SH-SY5Y (cell line): ENCODE measurements at regions not wholly inside any gene's neighbourhood (a gene's known extent, or its start where the extent isn't known, plus 50 kb on each side); places are given as distances from the start of the nearest gene placed in this dataset.

Experiments
- GATA2 ChIP-seq: IDR thresholded peaks from 2 replicates; pipeline ENCODE4 v1.6.1; 2011; ENCODE audit warnings: mild to moderate bottlenecking, low read depth, low read length
- GATA3 ChIP-seq: IDR thresholded peaks from 2 replicates; pipeline ENCODE4 v1.6.1; 2011; ENCODE audit warnings: low read depth, mild to moderate bottlenecking, low read length, moderate library complexity

DNA sequence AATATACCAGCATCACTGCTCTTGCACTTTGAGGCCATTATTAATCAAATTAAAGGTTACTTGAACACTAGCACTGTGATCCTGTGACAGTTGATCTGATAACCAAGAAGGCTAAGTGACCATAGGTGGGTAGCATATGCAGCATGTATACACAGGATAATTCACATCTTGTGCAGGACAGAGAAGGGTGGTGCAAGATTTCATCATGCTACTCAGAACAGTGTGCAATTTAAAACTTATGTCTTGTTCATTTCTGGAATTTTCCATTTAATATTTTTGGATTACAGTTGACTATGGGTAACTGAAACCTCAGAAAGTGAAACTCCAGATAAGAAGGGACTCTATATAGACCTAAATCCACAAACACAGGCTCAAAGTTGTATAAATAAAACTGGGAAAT is 78.2 kb upstream of the PDE5A start:
- TF ChIP-seq GATA2 (no peak), GATA3 (no peak)

DNA sequence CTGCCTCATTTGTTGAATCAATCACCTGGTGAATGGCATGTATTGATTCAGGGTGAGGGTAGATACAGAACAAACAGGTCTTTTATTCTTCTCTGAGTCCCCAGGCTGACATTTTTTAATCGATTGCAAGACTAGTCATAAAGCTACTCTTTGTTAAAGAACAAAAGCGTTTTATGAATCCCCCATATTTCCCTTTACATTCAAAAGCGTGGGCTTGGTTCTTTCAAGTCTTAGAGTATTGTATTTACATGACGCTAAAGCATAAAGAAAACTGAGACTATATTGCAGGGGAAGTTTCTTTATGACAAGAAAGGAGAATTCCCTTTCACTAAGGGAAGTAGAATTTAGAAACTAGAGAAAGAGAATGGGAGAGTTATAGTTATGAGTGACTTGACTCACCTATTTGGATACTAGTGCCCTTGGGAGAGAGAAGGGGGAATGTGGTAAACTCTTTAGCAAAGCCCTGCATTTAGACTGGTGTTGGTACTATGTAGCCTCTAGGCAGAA is 69.3 kb upstream of the PDE5A start:
- TF ChIP-seq GATA3 (no peak), GATA2 (no peak)

DNA sequence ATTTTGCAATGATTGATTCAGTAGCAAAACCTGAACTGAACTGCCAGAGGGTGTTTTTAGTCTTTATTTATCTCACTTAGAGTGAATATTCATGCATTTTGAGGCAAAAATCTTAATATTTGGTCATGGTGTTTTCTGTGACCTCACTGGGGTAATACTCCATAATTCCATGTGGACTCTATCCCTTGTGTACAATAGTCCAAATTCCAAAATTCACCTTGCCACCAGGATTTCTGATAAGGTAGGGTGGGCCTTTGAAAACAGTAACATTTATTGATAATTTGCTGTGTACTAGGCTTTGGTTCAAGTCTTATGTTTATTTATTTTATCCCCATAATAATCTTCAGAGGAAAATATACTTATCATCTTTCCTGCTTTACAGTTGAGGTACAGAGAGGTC is 68.4 kb upstream of the PDE5A start:
- TF ChIP-seq GATA2: no peak
- TF ChIP-seq GATA3: no peak

DNA sequence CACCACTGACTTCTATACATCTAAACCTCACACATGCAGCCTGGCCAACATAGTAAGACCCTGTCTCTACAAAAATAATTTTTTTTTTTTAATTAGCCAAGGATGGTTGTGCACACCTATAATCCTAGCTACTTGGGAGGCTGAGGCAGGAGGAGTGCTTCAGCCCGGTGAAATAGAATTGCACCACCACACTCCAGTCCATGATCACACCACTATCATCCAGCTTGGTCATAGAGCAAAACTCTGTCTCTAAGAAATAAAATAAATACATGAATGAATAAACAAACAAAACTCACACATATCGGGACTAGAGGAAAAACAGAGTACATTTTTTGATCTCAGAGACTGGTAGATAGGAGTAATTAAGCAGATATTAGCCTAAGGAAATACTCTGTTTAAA is 66.6 kb upstream of the PDE5A start:
- no peak for TF ChIP-seq GATA2
- TF ChIP-seq GATA3: no peak

DNA sequence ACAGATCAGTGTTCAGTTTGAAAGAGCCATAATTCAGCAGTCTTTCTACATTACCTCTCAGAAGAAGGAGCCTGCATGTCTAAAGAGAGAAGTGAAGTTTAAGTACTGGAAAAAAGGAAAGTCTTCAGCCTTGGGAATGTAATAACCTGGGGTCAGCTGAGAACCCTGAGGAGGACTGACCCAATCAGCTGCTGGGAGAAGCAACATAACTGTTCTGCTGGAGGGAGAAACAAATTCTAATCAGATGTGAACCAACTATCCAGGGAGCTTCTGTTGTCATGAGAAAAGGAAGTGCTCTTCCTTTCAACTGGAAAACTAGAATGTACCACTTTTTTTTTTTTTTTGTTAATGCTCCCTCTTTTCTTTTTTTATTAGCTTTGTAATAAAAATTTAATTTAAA is 64.5 kb upstream of the PDE5A start:
- TF ChIP-seq GATA2 (no peak), GATA3 (no peak)

DNA sequence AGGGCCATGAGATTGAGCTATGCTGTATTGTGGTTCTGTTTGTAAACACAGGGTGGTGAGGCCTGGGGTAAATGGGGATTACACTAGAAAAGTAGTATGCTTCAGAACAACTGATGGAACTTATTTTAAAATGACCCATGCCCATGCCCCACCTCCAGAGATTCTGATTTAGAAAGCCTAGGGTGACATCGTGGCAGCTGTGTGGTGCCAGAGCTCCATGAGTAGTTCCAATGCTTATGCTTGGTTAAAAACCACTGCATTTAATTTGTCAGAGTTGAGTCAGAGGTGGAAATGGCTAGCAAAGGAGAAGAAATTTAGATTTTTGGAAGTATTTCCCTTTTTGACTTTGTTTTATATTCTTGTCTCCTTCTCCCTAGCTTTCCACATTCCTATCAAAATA is 63.4 kb upstream of the PDE5A start:
- TF ChIP-seq GATA3 (no peak), GATA2 (no peak)

DNA sequence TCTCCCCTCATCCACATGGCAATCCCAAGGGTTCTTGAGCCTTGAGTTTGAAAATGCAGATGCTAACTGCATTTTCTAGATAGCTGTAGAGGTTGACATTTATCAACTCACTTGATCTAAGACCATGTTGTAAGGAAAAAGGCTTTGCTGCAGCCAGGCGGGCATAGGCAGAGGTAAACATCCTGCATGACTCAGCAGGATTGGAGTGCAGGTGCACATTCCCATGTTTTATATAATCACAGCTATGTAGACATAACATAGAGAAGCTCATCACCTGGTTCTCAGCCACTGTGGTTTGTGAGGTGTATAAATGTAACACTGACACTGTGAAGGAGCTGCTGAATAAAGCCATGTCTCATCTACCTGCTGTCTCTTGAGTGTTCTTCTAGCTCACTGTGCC is 62.3 kb upstream of the PDE5A start:
- TF ChIP-seq GATA3 (no peak), GATA2 (no peak)

DNA sequence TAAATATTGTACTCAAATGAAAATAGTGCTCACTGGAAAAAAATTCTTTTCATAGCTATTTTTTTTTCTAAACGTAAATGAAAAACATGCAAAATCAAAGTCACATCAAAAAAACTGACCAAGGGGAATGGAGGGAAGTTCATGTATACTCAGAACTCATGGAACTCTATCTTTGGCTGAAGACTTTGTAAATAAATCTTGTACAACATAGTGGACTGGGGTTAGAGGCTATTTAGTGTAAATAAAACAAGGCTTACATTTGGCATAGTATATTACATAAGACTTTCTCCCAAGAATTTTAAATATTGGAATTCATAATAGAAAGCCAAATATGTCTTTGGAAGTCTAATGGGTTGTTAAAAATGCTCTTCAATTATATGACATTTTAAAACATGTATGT is 59.8 kb upstream of the PDE5A start:
- TF ChIP-seq GATA3 (no peak), GATA2 (no peak)

DNA sequence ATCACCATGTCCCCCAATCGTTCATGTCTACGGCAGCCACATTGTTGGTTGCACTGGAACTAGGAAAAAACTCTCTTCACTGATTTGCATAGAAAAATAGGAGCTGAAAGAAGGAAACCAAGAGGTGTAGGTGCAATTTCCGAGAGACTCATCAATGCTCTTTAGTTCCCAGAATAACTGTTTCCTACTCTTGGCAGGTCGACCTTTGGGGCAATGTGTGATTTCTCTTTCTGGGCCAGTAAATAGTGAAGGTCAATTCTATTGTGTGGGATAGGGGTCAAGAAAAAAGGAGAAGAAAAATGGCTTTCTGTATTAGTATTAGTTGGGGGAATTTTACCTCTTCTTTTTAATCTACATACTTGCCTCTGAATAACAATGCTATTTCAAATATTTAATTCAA is 55.9 kb upstream of the PDE5A start:
- TF ChIP-seq GATA3: no peak
- TF ChIP-seq GATA2: no peak

DNA sequence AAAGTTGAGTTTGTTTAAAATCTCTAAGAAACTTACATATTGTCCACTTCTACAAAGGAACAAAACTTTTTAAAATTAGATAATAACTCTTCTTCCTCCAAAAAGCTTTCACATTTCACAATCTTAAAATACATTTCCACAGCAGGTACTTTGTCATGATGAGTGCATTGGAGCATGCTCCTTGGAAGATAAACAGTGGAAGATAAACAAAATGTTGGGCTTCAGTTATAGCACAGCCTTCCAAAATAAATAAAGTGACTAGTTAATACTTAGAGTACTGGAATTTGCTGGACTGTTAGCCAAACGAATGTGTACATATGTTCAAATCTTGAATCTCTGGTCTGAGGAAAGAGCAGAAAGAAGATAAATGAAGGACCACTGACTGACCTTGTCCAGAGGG is 54.9 kb upstream of the PDE5A start:
- TF ChIP-seq GATA2 (no peak), GATA3 (no peak)

DNA sequence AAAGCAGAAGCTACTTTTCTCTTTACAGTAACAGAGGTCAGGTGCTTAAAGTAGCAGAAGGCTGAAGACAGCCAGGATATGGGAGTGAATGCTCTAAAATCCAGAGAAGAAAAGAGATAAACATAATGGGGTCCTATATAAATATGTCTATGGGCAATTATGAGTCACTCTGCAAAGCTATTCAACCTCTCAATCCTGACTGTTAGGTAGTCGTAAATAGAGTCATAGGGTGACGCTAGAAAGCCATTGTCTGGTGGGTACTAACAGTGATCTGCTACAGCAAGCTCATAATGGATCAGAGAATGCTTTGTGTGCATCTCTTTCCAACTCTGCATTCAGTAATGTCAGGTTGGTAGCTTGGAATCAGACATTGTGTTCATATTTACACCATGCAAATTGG is 53.5 kb upstream of the PDE5A start:
- no peak for TF ChIP-seq GATA2
- no peak for TF ChIP-seq GATA3

DNA sequence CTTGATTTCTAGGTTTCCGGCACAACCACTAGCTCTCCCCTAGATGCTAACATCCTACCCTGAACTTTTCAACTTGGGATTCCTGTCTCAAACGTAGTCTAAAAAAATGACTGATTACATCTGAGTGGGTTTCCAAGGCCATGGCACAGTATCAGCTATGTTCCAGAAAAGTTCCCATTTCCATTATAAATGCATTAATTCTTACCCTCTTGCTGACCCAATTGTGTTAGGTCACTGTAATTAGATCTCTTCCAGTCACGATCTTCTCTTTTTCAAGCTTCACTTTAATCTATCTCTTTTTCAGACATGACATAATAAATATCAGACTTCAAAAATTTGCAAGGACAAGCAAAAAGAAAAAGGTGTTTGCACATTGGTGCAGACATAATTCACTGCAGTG is 50.6 kb upstream of the PDE5A start:
- TF ChIP-seq GATA3: no peak

DNA sequence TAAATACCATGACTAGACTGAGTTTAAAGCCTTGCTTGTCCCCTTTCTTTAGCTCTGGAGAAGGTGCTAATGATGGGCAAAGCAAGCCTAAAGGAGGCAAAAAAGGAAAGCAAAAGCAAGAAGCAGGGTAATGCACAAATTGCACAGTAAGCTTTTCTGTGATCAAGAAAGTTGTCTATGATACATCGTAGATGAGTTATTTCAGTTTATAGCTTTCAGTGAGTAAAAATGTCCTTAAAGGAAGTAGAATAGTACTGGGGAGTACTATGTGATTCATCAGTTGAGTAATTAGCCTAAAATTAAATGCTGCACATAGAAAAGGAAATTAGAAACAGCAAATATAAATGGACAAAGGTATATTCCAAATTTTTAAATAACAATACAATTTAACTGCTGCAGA is 50.2 kb upstream of the PDE5A start:
- TF ChIP-seq GATA2 (no peak), GATA3 (no peak)
